ENCODE measurements at regions not wholly inside any gene's neighbourhood (a gene's known extent, or its start where the extent isn't known, plus 50 kb on each side); places are given as distances from the start of the nearest gene placed in this dataset.
"Not testable (repeated sequence)": the region's sequence is repeated elsewhere in the genome, so short reads cannot be mapped to it uniquely, and the experiment has no call there.

DNA sequence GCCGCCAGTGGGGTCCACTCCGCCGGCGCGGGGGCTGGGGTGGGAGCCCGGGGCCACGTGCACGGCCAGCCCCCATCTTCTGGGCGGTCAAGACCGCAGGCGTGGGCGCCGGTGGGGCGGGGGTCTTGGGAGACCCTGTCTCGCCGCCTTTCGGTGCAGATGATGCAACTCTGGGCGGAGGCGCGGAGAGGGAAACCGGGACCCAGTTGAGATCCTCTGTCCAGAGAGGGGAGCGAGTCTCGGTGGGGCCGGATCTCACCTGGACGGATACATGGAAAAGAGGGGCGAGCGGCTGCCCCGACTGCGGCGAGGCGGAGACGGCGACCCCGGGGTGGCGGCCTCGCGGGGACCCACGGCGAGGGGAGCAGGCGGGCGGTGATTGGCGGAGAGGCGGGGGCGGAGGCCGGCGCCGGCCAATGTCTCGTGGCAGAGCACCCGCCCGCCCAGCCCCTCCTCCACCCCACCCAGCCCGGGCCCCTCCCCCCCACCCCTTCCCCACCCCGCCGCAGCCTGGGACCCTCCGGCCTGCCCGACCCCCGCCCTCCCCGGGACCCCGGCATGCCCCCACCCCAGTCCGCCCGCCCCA lies 4054.1 kb upstream of the TPTE start:
- not testable (repeated sequence) for DNase-seq; H3K4me3 Mint-ChIP-seq; H3K36me3 Mint-ChIP-seq; H3K4me1 Mint-ChIP-seq; H3K27me3 Mint-ChIP-seq (ENCODE audit: low read depth in 3 of 3); H3K27ac Mint-ChIP-seq; H3K9me3 Mint-ChIP-seq

- H3K4me3 Mint-ChIP-seq; DNase-seq; H3K27ac Mint-ChIP-seq; H3K9me3 Mint-ChIP-seq; H3K36me3 Mint-ChIP-seq; H3K4me1 Mint-ChIP-seq; H3K27me3 Mint-ChIP-seq (ENCODE audit: low read depth in 3 of 3): not testable (repeated sequence)
Observed at GRCh38 chr21:6467907-6468306, 4053.5 kb upstream of the TPTE start.

DNA sequence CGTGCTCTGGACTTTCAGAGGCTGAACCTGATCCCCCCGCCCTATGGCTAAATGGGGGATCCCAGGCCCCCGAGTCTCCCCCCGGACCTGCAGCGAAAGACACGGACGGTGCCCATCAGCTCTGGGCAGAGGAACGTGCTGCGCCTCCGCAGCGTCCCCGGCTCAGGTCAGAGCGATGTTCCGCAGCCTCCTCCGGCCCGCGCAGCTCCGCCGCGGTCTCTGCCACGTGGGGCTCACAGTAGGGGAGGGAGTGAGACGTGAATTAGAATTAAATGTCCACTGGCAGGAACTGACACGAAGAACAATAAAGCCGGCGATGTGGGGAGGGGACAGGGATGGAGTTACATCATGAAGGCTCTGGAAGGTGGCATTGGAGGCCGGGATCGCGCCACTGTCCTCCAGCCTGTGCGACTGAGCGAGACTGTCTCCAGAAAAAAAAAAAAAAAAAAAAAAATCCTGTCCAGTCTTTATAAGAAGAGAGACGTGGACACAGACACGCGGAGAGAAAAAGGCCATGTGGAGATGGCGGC lies 4053.0 kb upstream of the TPTE start:
- H3K4me3 Mint-ChIP-seq; H3K27ac Mint-ChIP-seq; H3K36me3 Mint-ChIP-seq; H3K9me3 Mint-ChIP-seq; H3K27me3 Mint-ChIP-seq (ENCODE audit: low read depth in 3 of 3); H3K4me1 Mint-ChIP-seq; DNase-seq: not testable (repeated sequence)

GRCh38 chr21:6474250-6474968 lies 4047.0 kb upstream of the TPTE start:
- H3K27ac Mint-ChIP-seq; H3K27me3 Mint-ChIP-seq (ENCODE audit: low read depth in 3 of 3); DNase-seq; H3K9me3 Mint-ChIP-seq; H3K4me3 Mint-ChIP-seq; H3K36me3 Mint-ChIP-seq; H3K4me1 Mint-ChIP-seq: not testable (repeated sequence)

- H3K4me3 Mint-ChIP-seq; H3K4me1 Mint-ChIP-seq; H3K27ac Mint-ChIP-seq; H3K36me3 Mint-ChIP-seq; H3K9me3 Mint-ChIP-seq; H3K27me3 Mint-ChIP-seq (ENCODE audit: low read depth in 3 of 3); DNase-seq: not testable (repeated sequence)
Observed at GRCh38 chr21:6481116-6481515, 4040.3 kb upstream of the TPTE start.

- peak; percentile 29 to 58 (median 39) for DNase-seq
- not testable (repeated sequence) for H3K27ac Mint-ChIP-seq; H3K27me3 Mint-ChIP-seq (ENCODE audit: low read depth in 3 of 3); H3K9me3 Mint-ChIP-seq; H3K4me3 Mint-ChIP-seq; H3K36me3 Mint-ChIP-seq; H3K4me1 Mint-ChIP-seq
Observed at GRCh38 chr21:6482616-6483015, 4038.8 kb upstream of the TPTE start.

DNA sequence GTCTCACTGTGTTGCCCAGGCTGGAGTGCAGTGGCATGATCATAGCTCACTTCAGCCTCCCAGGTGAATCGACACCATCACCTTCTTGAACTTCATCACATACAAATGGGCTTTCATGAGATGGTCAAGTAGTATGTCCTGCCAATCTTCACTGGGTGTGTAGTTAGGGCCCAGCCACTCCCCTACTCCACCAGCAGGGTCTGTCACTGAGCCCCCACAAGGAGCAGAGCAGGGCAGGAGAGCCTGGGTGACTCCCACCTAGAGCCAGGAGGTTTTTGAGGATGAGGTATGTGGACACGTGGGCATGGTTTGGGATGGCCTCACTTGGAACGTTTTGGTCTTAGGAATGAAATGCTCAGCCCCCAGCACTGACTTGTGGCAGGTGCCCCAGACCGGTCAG lies 4037.7 kb upstream of the TPTE start:
- not testable (repeated sequence) for DNase-seq; H3K4me3 Mint-ChIP-seq; H3K27me3 Mint-ChIP-seq (ENCODE audit: low read depth in 3 of 3); H3K9me3 Mint-ChIP-seq; H3K27ac Mint-ChIP-seq; H3K36me3 Mint-ChIP-seq; H3K4me1 Mint-ChIP-seq

- not testable (repeated sequence) for H3K9me3 Mint-ChIP-seq; H3K36me3 Mint-ChIP-seq; H3K27me3 Mint-ChIP-seq (ENCODE audit: low read depth in 3 of 3); H3K4me3 Mint-ChIP-seq; DNase-seq; H3K4me1 Mint-ChIP-seq; H3K27ac Mint-ChIP-seq
Observed at GRCh38 chr21:6486821-6487220, 4034.6 kb upstream of the TPTE start.

DNA sequence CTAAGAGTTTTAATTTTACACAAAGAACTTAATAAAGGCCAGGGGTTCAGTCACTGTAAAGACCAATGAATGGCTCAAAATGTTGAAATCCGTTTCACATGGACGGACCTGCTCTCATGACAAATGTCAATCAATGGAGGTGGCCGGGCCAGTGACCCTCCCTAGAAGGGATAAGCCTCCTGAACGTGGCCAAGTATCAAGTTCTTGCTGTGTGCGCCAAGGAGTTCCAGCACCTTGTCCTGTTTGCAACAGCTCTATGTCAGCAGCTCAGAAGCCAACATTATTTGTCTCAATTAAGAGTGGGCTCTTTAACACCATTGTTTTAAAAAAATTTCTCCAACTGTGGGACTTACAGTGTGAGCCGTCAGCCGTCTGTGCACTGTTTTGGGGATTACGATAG lies 4028.7 kb upstream of the TPTE start:
- not testable (repeated sequence) for DNase-seq; H3K9me3 Mint-ChIP-seq; H3K27ac Mint-ChIP-seq; H3K27me3 Mint-ChIP-seq (ENCODE audit: low read depth in 3 of 3); H3K36me3 Mint-ChIP-seq; H3K4me3 Mint-ChIP-seq; H3K4me1 Mint-ChIP-seq

GRCh38 chr21:6493957-6494356 lies 4027.4 kb upstream of the TPTE start:
- H3K9me3 Mint-ChIP-seq; H3K4me1 Mint-ChIP-seq; H3K4me3 Mint-ChIP-seq; H3K36me3 Mint-ChIP-seq; H3K27me3 Mint-ChIP-seq (ENCODE audit: low read depth in 3 of 3); DNase-seq; H3K27ac Mint-ChIP-seq: not testable (repeated sequence)

DNA sequence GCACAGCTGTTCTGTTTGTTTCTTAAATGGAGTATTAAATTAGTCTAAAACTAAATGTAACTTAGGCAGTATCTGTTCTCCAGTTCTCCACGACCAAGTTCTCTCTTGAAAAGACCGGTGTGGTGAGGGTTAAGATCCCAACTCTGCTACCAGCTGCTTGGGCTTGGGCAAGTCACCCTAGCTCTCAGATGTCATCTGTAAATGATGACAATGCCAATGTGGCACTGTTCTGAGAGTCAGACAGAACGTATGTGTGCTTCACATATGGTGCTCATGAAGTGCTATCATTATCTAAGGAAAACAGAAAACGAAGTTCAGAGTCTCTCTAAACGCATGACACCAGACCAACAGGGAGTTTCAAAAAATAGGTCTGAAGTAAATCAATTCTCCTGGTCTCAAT lies 4025.0 kb upstream of the TPTE start:
- not testable (repeated sequence) for H3K4me1 Mint-ChIP-seq; H3K4me3 Mint-ChIP-seq; H3K27ac Mint-ChIP-seq; H3K9me3 Mint-ChIP-seq; DNase-seq; H3K36me3 Mint-ChIP-seq; H3K27me3 Mint-ChIP-seq (ENCODE audit: low read depth in 3 of 3)

DNA sequence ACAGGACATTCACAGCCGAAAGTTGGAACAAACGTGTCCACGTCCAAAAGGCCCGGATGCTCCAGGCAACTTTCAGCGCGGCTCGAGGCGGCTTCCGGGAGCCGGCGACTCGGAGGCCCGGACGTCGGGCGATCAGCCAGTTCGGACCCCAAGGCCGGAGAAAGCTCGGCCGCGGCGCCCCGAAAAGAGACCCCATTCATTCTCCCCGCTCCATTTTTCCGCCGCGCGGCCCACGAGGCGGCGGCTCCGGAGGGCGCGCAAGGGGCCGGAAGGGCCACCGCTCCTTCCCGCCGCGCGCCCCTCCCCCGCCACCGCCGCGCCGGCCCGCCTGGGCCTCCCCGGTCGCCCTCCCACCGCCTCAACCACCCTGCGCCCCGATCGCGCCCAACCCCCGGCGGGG lies 4022.7 kb upstream of the TPTE start:
- H3K36me3 Mint-ChIP-seq; H3K9me3 Mint-ChIP-seq; H3K27me3 Mint-ChIP-seq (ENCODE audit: low read depth in 3 of 3); H3K27ac Mint-ChIP-seq; H3K4me1 Mint-ChIP-seq; H3K4me3 Mint-ChIP-seq: not testable (repeated sequence)
- peak in 2 of 3 donors; percentile 22 to 28 for DNase-seq

DNA sequence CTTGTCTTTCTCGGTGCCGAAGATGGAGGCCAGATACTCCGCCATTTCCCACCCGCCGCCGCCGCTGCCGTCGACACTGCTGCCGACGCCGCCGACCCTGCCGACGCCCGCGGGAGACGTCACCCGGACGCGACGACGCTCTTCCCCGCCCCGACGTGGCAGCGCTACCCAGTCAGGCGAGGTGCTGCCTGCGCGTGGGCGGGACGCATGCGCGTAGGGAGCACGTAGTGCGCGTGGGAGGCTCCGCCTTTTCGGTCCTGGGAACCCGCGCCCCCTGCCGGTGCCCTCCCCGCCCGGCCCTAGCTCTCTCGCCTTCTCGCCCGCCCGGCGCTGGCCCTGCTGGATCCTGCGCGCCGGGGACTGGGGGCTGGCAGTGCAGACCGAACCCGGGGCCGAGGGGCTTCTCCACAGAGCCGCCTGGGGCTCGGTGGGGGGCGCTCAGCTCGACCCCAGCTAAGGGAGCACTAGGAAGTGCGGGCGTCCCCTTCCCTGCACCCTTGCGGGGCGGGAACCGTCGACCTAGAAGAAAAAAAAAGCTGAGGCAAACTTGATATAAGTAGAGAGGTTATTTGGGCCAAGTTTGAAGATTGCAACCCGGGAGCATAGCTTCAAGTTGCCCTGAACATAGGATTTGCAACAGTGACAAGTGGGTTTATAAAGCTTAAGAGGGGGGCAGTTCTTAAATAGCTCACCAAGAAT lies 4022.1 kb upstream of the TPTE start:
- DNase-seq: peak; percentile 65 to 76 (median 73)
- H3K4me3 Mint-ChIP-seq; H3K36me3 Mint-ChIP-seq; H3K27me3 Mint-ChIP-seq (ENCODE audit: low read depth in 3 of 3); H3K27ac Mint-ChIP-seq; H3K4me1 Mint-ChIP-seq; H3K9me3 Mint-ChIP-seq: not testable (repeated sequence)

- H3K4me3 Mint-ChIP-seq; H3K27me3 Mint-ChIP-seq (ENCODE audit: low read depth in 3 of 3): not testable (repeated sequence)
Observed at GRCh38 chr21:6499866-6500265, 4021.5 kb upstream of the TPTE start.

DNA sequence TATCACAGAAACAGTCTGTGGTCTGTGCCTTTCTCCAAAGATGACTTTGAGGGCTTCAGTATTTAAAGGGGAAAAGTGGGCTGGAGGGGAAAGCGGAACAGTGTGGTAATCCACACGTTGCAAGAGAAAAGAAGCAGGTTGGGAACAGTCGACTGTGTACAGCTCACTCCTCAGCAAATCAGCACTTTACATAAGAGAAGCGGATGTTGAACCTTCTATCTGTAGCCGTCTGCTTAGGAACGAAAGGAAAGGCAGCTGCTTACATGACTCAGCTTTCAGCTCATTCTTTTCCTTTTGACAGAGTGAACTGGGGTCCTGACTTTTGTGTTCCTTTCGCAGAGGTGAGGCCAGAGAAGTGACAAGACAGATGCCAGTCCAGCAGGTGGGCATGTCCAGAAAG lies 4020.7 kb upstream of the TPTE start:
- H3K36me3 Mint-ChIP-seq; H3K27ac Mint-ChIP-seq; DNase-seq; H3K9me3 Mint-ChIP-seq; H3K4me3 Mint-ChIP-seq; H3K4me1 Mint-ChIP-seq; H3K27me3 Mint-ChIP-seq (ENCODE audit: low read depth in 3 of 3): not testable (repeated sequence)

More at GRCh38 chr21:6499866-6500265, 4021.5 kb upstream of the TPTE start:
- DNase-seq, H3K27ac Mint-ChIP-seq, H3K9me3 Mint-ChIP-seq, H3K36me3 Mint-ChIP-seq, H3K4me1 Mint-ChIP-seq: not testable (repeated sequence)
